ENCODE measurements at regions not wholly inside any gene's neighbourhood (a gene's known extent, or its start where the extent isn't known, plus 50 kb on each side); places are given as distances from the start of the nearest gene placed in this dataset.

- DNase-seq: no peak
Measured at GRCh38 chr12:4223273-4223845, 50.2 kb upstream of the CCND2 start.

GRCh38 chr12:4221258-4221620 lies 52.3 kb upstream of the CCND2 start:
- no peak for DNase-seq

- no peak for DNase-seq
Measured at GRCh38 chr12:4220536-4221257, 52.9 kb upstream of the CCND2 start.

GRCh38 chr12:4217091-4217490 lies 56.5 kb upstream of the CCND2 start:
- DNase-seq: no peak

DNA sequence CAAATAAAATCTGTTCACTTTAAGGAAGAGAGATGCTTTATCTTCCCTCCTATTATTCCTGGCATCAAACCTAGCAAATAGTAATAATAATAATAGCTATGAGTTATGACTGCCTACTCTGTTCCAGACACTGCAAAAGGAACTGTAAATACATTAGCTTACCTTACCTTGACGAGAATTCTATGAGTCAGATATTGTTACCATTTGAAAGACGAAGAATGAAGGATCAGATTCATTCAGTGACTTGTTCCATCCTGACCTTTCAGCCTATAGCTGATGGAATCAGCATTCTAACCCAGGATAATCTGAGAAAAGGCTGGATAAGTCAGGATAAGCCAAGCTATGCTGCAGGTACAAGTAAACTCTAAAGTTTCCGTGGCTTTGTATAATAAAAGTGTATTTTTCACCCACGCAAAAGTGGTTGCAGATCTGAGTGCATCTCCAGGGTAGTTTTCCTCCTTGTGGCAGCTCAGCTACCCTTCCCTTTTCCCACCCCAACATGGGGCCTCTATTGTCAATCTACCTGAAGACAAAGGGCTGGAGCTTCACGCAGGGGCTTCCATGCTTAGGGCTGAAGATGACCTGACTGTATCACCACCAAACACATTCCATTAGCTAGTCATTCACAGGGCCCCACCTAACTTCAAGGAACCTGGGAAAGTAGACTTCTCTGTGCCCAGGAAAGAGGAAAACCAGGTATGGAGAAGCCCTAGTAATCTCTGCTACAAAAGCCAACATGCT lies 57.2 kb upstream of the CCND2 start:
- DNase-seq: no peak

DNA sequence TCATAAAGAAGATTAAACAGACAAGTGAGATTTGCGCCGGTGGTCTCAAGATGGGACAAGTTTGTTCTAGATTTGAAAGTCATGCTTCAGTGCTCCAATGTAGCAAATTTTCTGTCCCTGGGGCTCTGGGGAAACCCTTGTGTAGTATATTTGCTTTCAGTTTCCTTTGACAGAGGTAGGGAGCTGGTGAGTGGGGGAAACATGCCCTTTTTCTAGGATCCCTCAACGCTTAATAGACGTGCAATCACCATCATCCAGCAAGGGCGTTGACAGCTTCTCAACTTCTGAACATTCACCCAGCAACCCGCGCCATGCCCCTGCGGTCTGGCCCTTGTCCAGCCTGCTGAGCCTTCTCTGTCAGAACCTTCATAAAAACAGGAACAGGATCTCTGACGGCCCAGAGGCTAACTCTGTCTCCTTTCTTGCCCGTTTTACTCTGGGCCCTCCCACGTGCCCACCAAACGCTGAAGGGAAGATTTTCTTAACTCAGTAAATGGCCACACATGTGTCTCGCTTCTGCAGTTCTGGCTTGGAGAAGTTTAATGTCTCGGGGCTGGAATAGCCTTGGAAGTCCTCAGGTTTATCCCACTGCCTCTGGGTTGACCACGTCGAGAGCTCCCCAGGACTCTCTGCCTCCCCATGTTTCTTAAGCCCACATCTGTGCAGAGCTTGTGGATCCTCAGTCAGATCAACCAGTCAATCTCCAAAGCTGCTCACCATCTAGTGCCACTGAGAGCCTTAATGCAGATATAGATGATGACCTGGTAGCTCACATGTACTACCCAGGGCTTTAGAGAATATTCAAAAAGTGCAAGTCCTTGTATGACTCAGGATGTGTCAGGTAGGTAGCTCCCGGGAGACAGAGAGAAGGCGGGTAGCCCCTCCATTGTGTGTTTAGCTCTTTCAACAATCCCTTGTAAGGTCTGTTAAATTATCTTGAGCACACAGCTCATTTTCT lies 58.1 kb upstream of the CCND2 start:
- no peak for DNase-seq

DNA sequence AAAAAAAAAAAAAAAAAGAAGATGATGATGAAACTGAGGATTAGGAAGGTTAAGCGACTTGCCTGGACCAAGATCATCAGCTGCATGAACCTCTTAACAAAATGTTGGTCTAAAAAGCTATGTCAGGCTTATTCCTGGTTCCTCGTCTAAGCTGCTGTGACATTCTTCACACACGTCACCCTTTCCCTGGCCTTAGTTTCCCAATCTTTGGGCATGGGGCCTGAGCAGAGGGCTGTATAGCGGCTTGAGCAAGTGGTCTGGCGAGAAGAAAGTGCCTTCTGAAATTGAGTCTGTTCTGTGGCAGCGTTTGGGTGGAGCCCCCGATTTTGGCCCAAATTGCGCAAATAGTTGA lies 58.7 kb upstream of the CCND2 start:
- DNase-seq: no peak

- no peak for DNase-seq
Measured at GRCh38 chr12:4213471-4213870, 60.1 kb upstream of the CCND2 start.

GRCh38 chr12:4212845-4213244 lies 60.7 kb upstream of the CCND2 start:
- no peak for DNase-seq

DNA sequence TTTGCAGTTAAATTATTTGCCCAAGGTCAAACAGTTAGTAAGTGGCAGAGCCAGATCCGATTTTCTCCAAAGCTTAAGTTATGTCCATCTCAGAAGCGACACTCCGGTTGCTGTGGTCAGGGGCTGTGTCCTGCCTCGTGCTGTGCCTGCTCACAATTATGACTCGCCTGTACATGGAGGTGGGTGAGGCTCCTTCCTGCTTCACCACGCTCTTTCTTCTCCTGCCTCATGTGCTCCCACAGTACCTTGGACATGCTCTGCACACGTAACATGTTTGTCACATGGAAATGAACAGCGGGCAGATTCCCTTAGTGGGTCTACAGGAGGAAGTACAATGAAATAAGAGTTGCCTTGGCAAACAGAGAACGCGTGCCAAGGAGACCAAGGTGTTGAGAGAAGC lies 62.2 kb upstream of the CCND2 start:
- no peak for DNase-seq

GRCh38 chr12:4210183-4210582 lies 63.4 kb upstream of the CCND2 start:
- no peak for DNase-seq

DNA sequence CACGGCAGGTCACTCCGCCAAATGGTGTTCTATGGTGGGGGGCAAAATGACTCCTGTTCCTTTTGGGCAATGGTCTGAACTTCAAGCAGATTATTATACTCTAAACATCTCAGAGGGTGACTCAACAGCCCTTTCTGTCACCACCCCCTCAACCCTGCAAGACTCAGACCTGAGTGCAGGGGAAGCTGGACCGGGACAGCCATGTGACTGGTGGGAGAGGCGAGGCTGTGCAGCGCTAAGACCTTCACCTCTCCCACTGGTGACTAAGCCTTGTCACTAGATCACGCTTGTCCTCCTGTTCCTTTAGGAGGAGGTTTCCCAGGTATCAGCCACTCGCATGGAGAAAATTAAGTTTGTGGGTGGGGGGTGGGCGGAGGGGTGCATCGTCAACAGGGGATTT lies 67.1 kb upstream of the CCND2 start:
- no peak for DNase-seq

DNA sequence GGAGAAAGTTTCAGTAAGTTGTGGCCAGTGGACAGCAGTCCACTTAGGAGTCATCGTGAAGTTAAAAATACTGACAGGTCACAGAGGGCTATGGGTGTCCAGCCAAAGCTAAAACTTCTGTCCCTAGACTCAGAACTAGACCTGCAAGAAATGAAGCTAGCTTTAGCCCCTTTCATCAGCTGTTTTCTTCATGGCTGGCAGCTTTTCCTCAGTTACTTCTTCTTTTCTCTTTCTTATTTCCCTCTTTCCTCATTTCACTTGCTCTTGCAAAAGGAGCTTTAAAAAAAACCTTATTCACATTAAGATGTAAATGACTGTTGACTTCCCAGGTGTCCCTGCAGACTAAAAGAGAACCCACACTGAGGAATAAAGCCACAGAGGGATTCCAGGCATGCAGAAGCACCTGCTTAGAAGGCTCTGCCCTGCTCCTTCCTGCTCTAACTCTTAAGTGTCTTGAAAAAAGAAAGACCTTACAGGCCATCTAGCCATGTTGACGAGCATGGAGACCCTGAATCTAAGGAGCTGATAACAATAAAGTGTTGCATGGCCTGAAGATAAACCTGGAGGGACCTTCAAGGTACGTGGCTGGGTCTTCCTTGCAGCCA lies 69.7 kb upstream of the CCND2 start:
- DNase-seq: no peak

DNA sequence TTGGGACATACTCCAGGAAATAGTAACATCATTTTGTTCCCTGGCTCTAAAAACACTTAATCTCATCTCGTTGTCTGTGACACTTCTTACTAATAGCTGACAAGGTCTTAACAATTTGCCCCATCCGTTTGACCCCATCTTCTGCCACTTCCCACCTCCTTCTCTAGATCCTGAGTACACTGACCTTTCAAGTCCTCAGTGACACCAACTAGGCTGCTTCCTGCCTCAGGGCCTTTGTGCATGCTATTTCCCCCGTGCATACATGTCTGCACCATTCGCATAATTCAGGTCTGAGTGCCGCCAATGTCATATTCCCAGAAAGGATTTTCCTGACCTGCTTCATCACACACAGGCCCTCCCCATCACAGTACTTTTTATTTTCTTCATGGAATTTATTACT lies 70.6 kb upstream of the CCND2 start:
- no peak for DNase-seq

- DNase-seq: no peak
Measured at GRCh38 chr12:4202487-4202886, 71.1 kb upstream of the CCND2 start.

GRCh38 chr12:4201333-4202100 lies 72.0 kb upstream of the CCND2 start:
- DNase-seq: no peak

DNA sequence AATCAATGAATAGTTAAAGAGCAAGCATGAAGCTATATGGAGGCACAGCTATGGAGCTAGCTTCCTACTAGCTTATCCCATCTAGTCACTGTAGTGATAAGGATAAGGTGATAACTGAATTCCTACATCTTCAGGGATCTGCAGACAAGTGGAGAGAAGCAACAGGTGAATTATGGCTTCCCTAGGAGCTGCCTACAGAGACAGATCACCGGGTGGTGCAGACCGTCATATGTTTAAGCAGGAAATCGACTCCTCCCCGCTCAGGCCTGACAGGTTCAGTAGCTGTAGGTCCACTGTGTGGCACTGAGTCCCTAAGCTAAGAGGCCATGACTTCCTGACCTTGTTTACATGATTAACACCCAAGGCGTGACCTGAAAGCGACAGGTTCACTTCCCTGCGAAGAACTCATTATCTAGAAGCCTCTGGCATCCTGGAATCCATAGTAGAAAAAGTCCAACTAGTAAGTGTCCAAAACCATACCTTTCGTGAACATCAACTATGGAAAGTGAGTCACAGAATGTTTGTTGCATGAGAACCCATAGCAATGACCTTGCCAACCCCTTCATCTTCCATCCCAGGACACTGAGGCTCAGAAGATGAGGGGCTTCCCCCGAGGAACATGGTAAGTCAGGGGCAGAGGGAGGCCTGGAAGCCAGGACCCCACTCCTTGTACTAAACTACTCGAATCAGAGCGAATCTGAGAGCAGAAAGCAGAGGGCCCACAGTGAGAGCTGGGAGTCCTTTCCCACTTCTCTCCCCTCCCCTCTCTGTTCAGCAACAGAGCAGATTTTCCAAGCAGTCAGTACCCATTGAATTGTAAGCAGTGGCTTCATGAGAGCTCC lies 75.4 kb upstream of the CCND2 start:
- DNase-seq: no peak

DNA sequence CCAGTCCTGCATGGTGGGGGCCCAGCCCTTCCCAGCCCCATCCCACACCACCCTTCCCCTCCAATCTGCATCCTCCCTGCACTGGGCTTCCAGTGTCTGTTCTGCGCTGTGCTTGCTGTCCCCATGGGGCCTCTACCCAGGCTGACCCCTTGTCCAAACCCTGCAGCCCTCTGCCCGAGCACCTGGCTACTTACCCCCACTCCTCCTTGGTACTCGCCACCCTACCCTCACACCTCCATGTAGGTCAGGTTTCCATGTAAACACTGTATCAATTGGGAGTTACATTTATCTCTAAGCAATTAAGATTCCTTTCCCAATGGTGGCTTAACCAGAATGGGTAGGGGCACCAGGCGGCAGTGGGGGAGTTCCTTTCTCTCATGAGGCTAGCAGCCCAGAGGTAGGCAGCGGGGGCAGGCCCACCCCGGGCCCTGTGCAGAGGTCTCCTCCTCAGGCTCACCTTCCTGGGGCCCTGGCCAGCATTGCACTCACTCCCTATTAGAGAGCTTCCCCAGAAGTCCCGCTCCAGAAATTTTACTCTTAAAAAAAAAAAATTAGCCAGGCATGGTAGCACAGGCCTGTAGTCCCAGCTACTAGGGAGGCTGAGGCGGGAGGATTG lies 76.6 kb upstream of the CCND2 start:
- no peak for DNase-seq

GRCh38 chr12:4194668-4195067 lies 78.9 kb upstream of the CCND2 start:
- DNase-seq: no peak

- DNase-seq: no peak
Measured at GRCh38 chr12:4193821-4194220, 79.7 kb upstream of the CCND2 start.

All from renal pelvis (tissue), 1 donor.